ENCODE measurements at regions not wholly inside any gene's neighbourhood (a gene's known extent, or its start where the extent isn't known, plus 50 kb on each side); places are given as distances from the start of the nearest gene placed in this dataset.

DNA sequence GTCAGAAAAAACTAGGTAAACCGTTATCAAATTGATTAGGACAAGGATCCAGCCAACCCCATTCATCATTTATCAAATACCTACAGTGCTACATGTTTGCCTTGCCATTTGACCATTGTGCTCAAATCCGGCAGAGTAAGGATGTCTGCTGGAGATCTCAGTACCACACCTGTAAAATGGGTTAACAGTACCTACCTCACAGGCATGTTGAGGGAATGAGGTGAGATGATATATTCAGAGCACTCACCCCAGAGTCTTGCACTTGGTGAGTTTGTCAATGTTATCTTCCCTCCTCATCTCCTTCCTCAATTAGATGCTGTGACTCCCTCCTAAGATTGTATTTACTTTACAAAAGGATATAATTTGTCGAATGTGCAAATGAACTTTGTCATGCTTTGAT, 54.5 kb upstream of the DSP start:
- no peak for TF ChIP-seq EZH2 (IDR thresholded peaks at IDR 0.05; ENCODE audit: borderline replicate concordance, low read depth, low read length, poor library complexity, severe bottlenecking)
- TF ChIP-seq, protein P1, sequence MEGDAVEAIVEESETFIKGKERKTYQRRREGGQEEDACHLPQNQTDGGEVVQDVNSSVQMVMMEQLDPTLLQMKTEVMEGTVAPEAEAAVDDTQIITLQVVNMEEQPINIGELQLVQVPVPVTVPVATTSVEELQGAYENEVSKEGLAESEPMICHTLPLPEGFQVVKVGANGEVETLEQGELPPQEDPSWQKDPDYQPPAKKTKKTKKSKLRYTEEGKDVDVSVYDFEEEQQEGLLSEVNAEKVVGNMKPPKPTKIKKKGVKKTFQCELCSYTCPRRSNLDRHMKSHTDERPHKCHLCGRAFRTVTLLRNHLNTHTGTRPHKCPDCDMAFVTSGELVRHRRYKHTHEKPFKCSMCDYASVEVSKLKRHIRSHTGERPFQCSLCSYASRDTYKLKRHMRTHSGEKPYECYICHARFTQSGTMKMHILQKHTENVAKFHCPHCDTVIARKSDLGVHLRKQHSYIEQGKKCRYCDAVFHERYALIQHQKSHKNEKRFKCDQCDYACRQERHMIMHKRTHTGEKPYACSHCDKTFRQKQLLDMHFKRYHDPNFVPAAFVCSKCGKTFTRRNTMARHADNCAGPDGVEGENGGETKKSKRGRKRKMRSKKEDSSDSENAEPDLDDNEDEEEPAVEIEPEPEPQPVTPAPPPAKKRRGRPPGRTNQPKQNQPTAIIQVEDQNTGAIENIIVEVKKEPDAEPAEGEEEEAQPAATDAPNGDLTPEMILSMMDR (conservative IDR thresholded peaks at IDR 0.05; ENCODE audit: low read depth, low read length) = no peak

All from A673 (cell line).